ENCODE measurements at regions not wholly inside any gene's neighbourhood (a gene's known extent, or its start where the extent isn't known, plus 50 kb on each side); places are given as distances from the start of the nearest gene placed in this dataset.

- TF ChIP-seq CREB1 (IDR thresholded peaks at IDR 0.05; ENCODE audit: low read depth) (no peak), TAF1 (IDR thresholded peaks at IDR 0.05; ENCODE audit: low read depth) (no peak), EGR1 (IDR thresholded peaks at IDR 0.05) (no peak), REST (IDR thresholded peaks at IDR 0.05; ENCODE audit: low read depth) (no peak), TCF12 (IDR thresholded peaks at IDR 0.05; ENCODE audit: low read depth) (no peak)
Observed at GRCh38 chr9:89920951-89921350, 316.1 kb downstream of the GADD45G start.
